GM18867 (cell line): ENCODE measurements at regions not wholly inside any gene's neighbourhood (a gene's known extent, or its start where the extent isn't known, plus 50 kb on each side); places are given as distances from the start of the nearest gene placed in this dataset.

Experiments used
- ATAC-seq: cut with Tn5 transposase; IDR thresholded peaks from one replicate; pipeline ENCODE4 v1.9.1; 2021; ENCODE audit warnings: mild to moderate bottlenecking, moderate library complexity; ENCODE audit not compliant: unreplicated experiment

- ATAC-seq, result no peak
Measured at GRCh38 chr3:14334936-14335335, 67.5 kb upstream of the SLC6A6 start.

- ATAC-seq, result no peak
Measured at GRCh38 chr3:14335774-14336748, 66.3 kb upstream of the SLC6A6 start.

GRCh38 chr3:14336749-14337598 is 65.4 kb upstream of the SLC6A6 start:
- ATAC-seq, result no peak

- no peak for ATAC-seq
Measured at GRCh38 chr3:14337828-14338227, 64.6 kb upstream of the SLC6A6 start.

GRCh38 chr3:14338242-14338641 is 64.2 kb upstream of the SLC6A6 start:
- ATAC-seq, result no peak

GRCh38 chr3:14338898-14339458 is 63.4 kb upstream of the SLC6A6 start:
- no peak for ATAC-seq

- ATAC-seq, result no peak
Measured at GRCh38 chr3:14340960-14341708, 61.3 kb upstream of the SLC6A6 start.

GRCh38 chr3:14343338-14344112 is 58.9 kb upstream of the SLC6A6 start:
- no peak for ATAC-seq

GRCh38 chr3:14344351-14344750 is 58.1 kb upstream of the SLC6A6 start:
- no peak for ATAC-seq

GRCh38 chr3:14345496-14346150 is 56.8 kb upstream of the SLC6A6 start:
- ATAC-seq, result no peak

GRCh38 chr3:14346191-14346590 is 56.2 kb upstream of the SLC6A6 start:
- no peak for ATAC-seq

GRCh38 chr3:14346642-14347041 is 55.8 kb upstream of the SLC6A6 start:
- no peak for ATAC-seq

GRCh38 chr3:14347110-14347509 is 55.3 kb upstream of the SLC6A6 start:
- ATAC-seq, result no peak

GRCh38 chr3:14351617-14352001 is 50.8 kb upstream of the SLC6A6 start:
- no peak for ATAC-seq

- ATAC-seq, result peak; percentile 83
Measured at GRCh38 chr3:14352002-14352627, 50.3 kb upstream of the SLC6A6 start.
